H1 (cell line): ENCODE measurements at regions not wholly inside any gene's neighbourhood (a gene's known extent, or its start where the extent isn't known, plus 50 kb on each side); places are given as distances from the start of the nearest gene placed in this dataset.

ENCODE experiments used
- EP300 ChIP-seq, 2 experiments: IDR thresholded peaks; 1 replicate in 1 of 2; 2 replicates in 1 of 2; pipeline ENCODE4 v1.6.1; 2011 to 2012; ENCODE audit warnings: low read depth in 2 of 2, low read length in 2 of 2, mild to moderate bottlenecking in 2 of 2, borderline replicate concordance in 1 of 2, inconsistent platforms in 1 of 2, moderate library complexity in 1 of 2
- JUN ChIP-seq: IDR thresholded peaks from 2 replicates; pipeline ENCODE4 v1.6.1; 2011; ENCODE audit warnings: low read depth, mild to moderate bottlenecking, improper control_type of control experiment, low read length
- TF ChIP-seq, protein P1 (sequence below), 3 experiments: IDR thresholded peaks; 1 replicate in 2 of 3; 2 replicates in 1 of 3; pipeline versions ENCODE4 v1.5.1 to v1.6.1; 2011; ENCODE audit warnings: low read length in 3 of 3, mild to moderate bottlenecking in 3 of 3, inconsistent platforms in 2 of 3, low read depth in 1 of 3, moderate library complexity in 1 of 3; ENCODE audit not compliant: insufficient read depth in 1 of 3; ENCODE audit errors: control extremely low read depth in 1 of 3

- TF ChIP-seq, protein P1, sequence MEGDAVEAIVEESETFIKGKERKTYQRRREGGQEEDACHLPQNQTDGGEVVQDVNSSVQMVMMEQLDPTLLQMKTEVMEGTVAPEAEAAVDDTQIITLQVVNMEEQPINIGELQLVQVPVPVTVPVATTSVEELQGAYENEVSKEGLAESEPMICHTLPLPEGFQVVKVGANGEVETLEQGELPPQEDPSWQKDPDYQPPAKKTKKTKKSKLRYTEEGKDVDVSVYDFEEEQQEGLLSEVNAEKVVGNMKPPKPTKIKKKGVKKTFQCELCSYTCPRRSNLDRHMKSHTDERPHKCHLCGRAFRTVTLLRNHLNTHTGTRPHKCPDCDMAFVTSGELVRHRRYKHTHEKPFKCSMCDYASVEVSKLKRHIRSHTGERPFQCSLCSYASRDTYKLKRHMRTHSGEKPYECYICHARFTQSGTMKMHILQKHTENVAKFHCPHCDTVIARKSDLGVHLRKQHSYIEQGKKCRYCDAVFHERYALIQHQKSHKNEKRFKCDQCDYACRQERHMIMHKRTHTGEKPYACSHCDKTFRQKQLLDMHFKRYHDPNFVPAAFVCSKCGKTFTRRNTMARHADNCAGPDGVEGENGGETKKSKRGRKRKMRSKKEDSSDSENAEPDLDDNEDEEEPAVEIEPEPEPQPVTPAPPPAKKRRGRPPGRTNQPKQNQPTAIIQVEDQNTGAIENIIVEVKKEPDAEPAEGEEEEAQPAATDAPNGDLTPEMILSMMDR (IDR thresholded peaks at IDR 0.05; ENCODE audit: control extremely low read depth in 1 of 3, insufficient read depth in 1 of 3, low read depth in 1 of 3, low read length in 3 of 3) = no peak
- no peak for TF ChIP-seq JUN
- no peak for TF ChIP-seq EP300 (IDR thresholded peaks at IDR 0.05; ENCODE audit: borderline replicate concordance in 1 of 2, low read depth in 2 of 2, low read length in 2 of 2)
These were observed 457.8 kb upstream of the NFE2L3 start for GRCh38 chr7:25694211-25694610.
